ENCODE measurements at regions not wholly inside any gene's neighbourhood (a gene's known extent, or its start where the extent isn't known, plus 50 kb on each side); places are given as distances from the start of the nearest gene placed in this dataset.

DNA sequence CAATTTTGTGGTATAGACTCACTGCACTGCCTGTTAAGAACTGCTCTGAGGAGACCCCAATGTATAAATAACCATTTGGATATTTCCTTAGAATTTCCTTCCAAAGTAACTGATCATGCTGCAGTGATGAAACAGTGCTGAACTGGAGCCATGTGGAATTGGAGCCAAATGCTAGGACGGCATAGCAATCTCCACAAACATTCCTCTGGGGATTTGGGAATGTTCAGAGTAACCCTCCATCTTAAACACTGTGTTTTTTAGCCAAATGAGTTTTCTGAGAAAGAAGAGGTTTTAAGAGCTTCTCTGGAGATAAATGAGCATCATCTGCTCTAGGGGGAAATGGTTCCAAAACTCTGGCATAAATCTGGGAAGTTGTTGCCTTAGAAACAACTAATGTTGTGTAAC is 98.2 kb downstream of the OLFM4 start:
- TF ChIP-seq, protein P1, sequence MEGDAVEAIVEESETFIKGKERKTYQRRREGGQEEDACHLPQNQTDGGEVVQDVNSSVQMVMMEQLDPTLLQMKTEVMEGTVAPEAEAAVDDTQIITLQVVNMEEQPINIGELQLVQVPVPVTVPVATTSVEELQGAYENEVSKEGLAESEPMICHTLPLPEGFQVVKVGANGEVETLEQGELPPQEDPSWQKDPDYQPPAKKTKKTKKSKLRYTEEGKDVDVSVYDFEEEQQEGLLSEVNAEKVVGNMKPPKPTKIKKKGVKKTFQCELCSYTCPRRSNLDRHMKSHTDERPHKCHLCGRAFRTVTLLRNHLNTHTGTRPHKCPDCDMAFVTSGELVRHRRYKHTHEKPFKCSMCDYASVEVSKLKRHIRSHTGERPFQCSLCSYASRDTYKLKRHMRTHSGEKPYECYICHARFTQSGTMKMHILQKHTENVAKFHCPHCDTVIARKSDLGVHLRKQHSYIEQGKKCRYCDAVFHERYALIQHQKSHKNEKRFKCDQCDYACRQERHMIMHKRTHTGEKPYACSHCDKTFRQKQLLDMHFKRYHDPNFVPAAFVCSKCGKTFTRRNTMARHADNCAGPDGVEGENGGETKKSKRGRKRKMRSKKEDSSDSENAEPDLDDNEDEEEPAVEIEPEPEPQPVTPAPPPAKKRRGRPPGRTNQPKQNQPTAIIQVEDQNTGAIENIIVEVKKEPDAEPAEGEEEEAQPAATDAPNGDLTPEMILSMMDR (IDR thresholded peaks at IDR 0.05) = no peak
- TF ChIP-seq POLR2A (IDR thresholded peaks at IDR 0.05) (no peak), POLR2AphosphoS5 (IDR thresholded peaks at IDR 0.05) (no peak)
